GM23338 (cell line): ENCODE measurements at regions not wholly inside any gene's neighbourhood (a gene's known extent, or its start where the extent isn't known, plus 50 kb on each side); places are given as distances from the start of the nearest gene placed in this dataset.

Experiments used
- ATAC-seq: fragments of 200-7000 bp; cut with Tn5 transposase; 3 replicates; pipeline ENCODE4 v1.9.1; 2020
- DNase-seq: peaks from one replicate; pipeline ENCODE4 v3.0.0-alpha.2; 2015; ENCODE audit warnings: low spot score
- H2AFZ ChIP-seq: fragments of 200-600 bp; sonication (generic); 2 replicates; pipeline ENCODE4 v1.8.0; 2016; ENCODE audit warnings: antibody characterized with exemption, mild to moderate bottlenecking, moderate library complexity
- H3F3A ChIP-seq: fragments of 200-600 bp; sonication (generic); replicated peaks from 2 replicates; pipeline ENCODE4 v1.8.0; 2017; ENCODE audit warnings: antibody characterized with exemption, mixed run types, low read depth
- H3K27ac ChIP-seq: fragments of 200-600 bp; sonication (generic); 2 replicates; pipeline ENCODE4 v1.6.1; 2016; ENCODE audit warnings: low read depth
- H3K27me3 ChIP-seq: fragments of 200-600 bp; sonication (generic); 2 replicates; pipeline ENCODE4 v1.8.0; 2016; ENCODE audit warnings: mild to moderate bottlenecking, mixed run types, moderate library complexity; ENCODE audit not compliant: insufficient read depth
- H3K36me3 ChIP-seq: fragments of 200-600 bp; sonication (generic); 2 replicates; pipeline ENCODE4 v1.8.0; 2016; ENCODE audit warnings: mild to moderate bottlenecking; ENCODE audit not compliant: insufficient read depth
- H3K4me1 ChIP-seq: fragments of 200-600 bp; sonication (generic); 2 replicates; pipeline ENCODE4 v1.8.0; 2016; ENCODE audit warnings: mild to moderate bottlenecking, moderate library complexity; ENCODE audit not compliant: insufficient read depth
- H3K4me2 ChIP-seq: fragments of 200-600 bp; sonication (generic); 2 replicates; pipeline ENCODE4 v1.7.1; 2017; ENCODE audit warnings: mixed run types
- H3K4me3 ChIP-seq: fragments of 200-600 bp; sonication (generic); 2 replicates; pipeline ENCODE4 v1.6.1; 2016; ENCODE audit warnings: mixed run types
- H3K79me2 ChIP-seq: fragments of 200-600 bp; sonication (generic); replicated peaks from 2 replicates; pipeline ENCODE4 v1.8.0; 2017; ENCODE audit warnings: mild to moderate bottlenecking; ENCODE audit not compliant: insufficient read depth
- H3K9me2 ChIP-seq: fragments of 200-600 bp; sonication (generic); 2 replicates; pipeline ENCODE4 v1.8.0; 2017; ENCODE audit not compliant: insufficient read depth
- H4K20me1 ChIP-seq: fragments of 200-600 bp; sonication (generic); replicated peaks from 2 replicates; pipeline ENCODE4 v1.8.0; 2017; ENCODE audit warnings: mild to moderate bottlenecking; ENCODE audit not compliant: insufficient read depth
- H3K27ac Mint-ChIP-seq: 2 replicates; pipeline ENCODE4 v1.8.0; 2020; ENCODE audit warnings: inconsistent platforms, mild to moderate bottlenecking, moderate library complexity, mixed read lengths
- H3K27me3 Mint-ChIP-seq: 3 replicates; pipeline ENCODE4 v1.8.0; 2022; ENCODE audit warnings: low read depth, mild to moderate bottlenecking, moderate library complexity, mixed read lengths, inconsistent platforms; ENCODE audit not compliant: insufficient read depth, poor library complexity
- H3K36me3 Mint-ChIP-seq: 3 replicates; pipeline ENCODE4 v1.8.0; 2021; ENCODE audit warnings: low read depth, mild to moderate bottlenecking, inconsistent platforms, moderate library complexity, mixed read lengths
- H3K4me1 Mint-ChIP-seq: 3 replicates; pipeline ENCODE4 v1.8.0; 2020; ENCODE audit warnings: mild to moderate bottlenecking, inconsistent platforms, mixed read lengths
- H3K4me3 Mint-ChIP-seq: 3 replicates; pipeline ENCODE4 v1.8.0; 2021; ENCODE audit warnings: moderate library complexity, mild to moderate bottlenecking, inconsistent platforms, mixed read lengths
- H3K9me3 Mint-ChIP-seq: 3 replicates; pipeline ENCODE4 v1.8.0; 2020; ENCODE audit warnings: moderate library complexity, mild to moderate bottlenecking, inconsistent platforms, mixed read lengths
- CREB1 ChIP-seq: fragments of 250-450 bp; sonication (Bioruptor Pico); IDR thresholded peaks from 2 replicates; pipeline ENCODE4 v1.5.0; 2020; ENCODE audit warnings: low read depth, mild to moderate bottlenecking, moderate library complexity
- EZH2 ChIP-seq: fragments of 200-600 bp; sonication (generic); IDR thresholded peaks from one replicate; pipeline ENCODE4 v1.8.0; 2017; ENCODE audit warnings: antibody characterized with exemption, mild to moderate bottlenecking, low read depth; ENCODE audit not compliant: unreplicated experiment
- EZH2phosphoT487 ChIP-seq: fragments of 200-600 bp; sonication (generic); IDR thresholded peaks from one replicate; pipeline ENCODE4 v1.8.1; 2018; ENCODE audit warnings: antibody characterized with exemption; ENCODE audit not compliant: unreplicated experiment
- JUNB ChIP-seq: IDR thresholded peaks from one replicate; pipeline ENCODE4 v1.6.1; 2016; ENCODE audit warnings: antibody characterized with exemption; ENCODE audit not compliant: unreplicated experiment
- NANOG ChIP-seq: IDR thresholded peaks from 2 replicates; pipeline ENCODE4 v1.6.1; 2016; ENCODE audit warnings: antibody characterized with exemption, borderline replicate concordance
- POLR2AphosphoS5 ChIP-seq: IDR thresholded peaks from 2 replicates; pipeline ENCODE4 v1.6.1; 2016; ENCODE audit warnings: antibody characterized with exemption, low read depth
- STAT1 ChIP-seq: IDR thresholded peaks from one replicate; pipeline ENCODE4 v1.6.1; 2016; ENCODE audit warnings: antibody characterized with exemption; ENCODE audit not compliant: unreplicated experiment
- ZNF114 ChIP-seq: fragments of 250-450 bp; sonication (Bioruptor Pico); IDR thresholded peaks from 2 replicates; pipeline ENCODE4 v1.5.0; 2020; ENCODE audit warnings: mild to moderate bottlenecking, moderate library complexity
- ZNF331 ChIP-seq: fragments of 250-450 bp; sonication (Bioruptor Pico); IDR thresholded peaks from 2 replicates; pipeline ENCODE4 v1.5.0; 2020; ENCODE audit warnings: low read depth, mild to moderate bottlenecking, moderate library complexity
- TF ChIP-seq, protein P1 (sequence below): fragments of 250-450 bp; sonication (Bioruptor Pico); IDR thresholded peaks from 2 replicates; pipeline ENCODE4 v1.5.0; 2020; ENCODE audit warnings: mild to moderate bottlenecking, moderate library complexity
- TF ChIP-seq, protein P2 (sequence below): IDR thresholded peaks from one replicate; pipeline ENCODE4 v1.6.1; 2018; ENCODE audit warnings: antibody characterized with exemption; ENCODE audit not compliant: unreplicated experiment
- TF ChIP-seq, protein P3 (sequence below), 2 experiments: fragments of 200-600 bp in 1 of 2; sonication (generic) in 1 of 2; conservative IDR thresholded peaks; 2 replicates each; pipeline versions ENCODE4 v1.5.1 to v1.6.1; 2016 to 2017; ENCODE audit warnings: antibody characterized with exemption in 2 of 2, low read depth in 2 of 2, mild to moderate bottlenecking in 2 of 2, moderate library complexity in 1 of 2
- TF ChIP-seq, protein P4 (sequence below): IDR thresholded peaks from 2 replicates; pipeline ENCODE4 v1.6.1; 2016; ENCODE audit warnings: antibody characterized with exemption

DNA sequence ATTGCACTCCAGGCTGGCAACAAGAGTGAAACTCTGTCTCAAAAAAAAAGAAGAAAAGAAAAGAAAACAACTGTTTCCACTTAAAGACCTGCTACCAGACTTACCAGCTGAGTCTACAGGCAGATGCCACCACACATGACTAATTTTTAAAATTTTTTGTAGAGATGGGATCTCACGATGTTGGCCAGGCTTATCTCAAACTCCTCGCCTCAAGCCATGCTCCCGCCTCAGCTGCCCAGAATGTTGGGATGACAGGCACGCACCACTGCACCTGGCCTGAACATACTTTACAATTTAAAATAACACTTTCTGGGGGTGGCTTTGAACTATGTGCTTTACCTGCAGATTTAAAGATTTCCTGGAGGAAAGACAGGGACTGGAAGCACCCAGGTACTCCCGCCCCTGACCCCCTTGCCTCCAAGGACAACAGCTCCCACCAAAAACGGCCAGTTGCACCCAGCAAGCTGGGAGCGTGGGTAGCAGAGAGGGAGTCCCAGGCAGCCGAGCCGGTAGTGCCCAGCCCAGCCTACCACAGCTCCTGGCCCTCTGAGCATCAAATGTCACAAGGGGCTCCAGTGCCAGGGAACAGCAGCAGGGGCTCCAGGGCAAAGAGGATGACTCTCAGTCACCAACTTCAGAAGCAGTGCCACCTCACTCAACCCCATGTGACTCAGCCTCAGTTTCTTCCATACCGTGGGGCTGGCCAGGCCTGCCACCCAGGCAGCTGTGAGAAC lies 262.9 kb downstream of the PARN start:
- Histone ChIP-seq H3K4me3 (no peak overlapping the region), H4K20me1 (no peaks in the 10 kb centered on the region), H3K27ac (no peak overlapping the region), H3K27me3 (no peaks in the 10 kb centered on the region), H3K4me1 (no peaks in the 10 kb centered on the region; the same call in 1 of the 2 replicates), H3K79me2 (no peaks in the 10 kb centered on the region), H3K4me2 (no peak overlapping the region), H3F3A (no peaks in the 10 kb centered on the region), H2AFZ (no peak overlapping the region), H3K36me3 (no peaks in the 10 kb centered on the region), H3K9me2 (no peaks in the 10 kb centered on the region)
- peaks cover 12% of the 10 kb centered on the region for H3K4me1 Mint-ChIP-seq
- H3K27me3 Mint-ChIP-seq: peaks cover 12% of the 10 kb centered on the region
- DNase-seq (no peak), ATAC-seq (no peak)
- TF ChIP-seq ZNF331 (CRISPR knock-in tag) (no peak), STAT1 (no peak), CREB1 (CRISPR knock-in tag) (no peak), NANOG (no peak), EZH2 (no peak), JUNB (no peak), ZNF114 (no peak), EZH2phosphoT487 (no peak), POLR2AphosphoS5 (no peak)
- TF ChIP-seq, protein P1, sequence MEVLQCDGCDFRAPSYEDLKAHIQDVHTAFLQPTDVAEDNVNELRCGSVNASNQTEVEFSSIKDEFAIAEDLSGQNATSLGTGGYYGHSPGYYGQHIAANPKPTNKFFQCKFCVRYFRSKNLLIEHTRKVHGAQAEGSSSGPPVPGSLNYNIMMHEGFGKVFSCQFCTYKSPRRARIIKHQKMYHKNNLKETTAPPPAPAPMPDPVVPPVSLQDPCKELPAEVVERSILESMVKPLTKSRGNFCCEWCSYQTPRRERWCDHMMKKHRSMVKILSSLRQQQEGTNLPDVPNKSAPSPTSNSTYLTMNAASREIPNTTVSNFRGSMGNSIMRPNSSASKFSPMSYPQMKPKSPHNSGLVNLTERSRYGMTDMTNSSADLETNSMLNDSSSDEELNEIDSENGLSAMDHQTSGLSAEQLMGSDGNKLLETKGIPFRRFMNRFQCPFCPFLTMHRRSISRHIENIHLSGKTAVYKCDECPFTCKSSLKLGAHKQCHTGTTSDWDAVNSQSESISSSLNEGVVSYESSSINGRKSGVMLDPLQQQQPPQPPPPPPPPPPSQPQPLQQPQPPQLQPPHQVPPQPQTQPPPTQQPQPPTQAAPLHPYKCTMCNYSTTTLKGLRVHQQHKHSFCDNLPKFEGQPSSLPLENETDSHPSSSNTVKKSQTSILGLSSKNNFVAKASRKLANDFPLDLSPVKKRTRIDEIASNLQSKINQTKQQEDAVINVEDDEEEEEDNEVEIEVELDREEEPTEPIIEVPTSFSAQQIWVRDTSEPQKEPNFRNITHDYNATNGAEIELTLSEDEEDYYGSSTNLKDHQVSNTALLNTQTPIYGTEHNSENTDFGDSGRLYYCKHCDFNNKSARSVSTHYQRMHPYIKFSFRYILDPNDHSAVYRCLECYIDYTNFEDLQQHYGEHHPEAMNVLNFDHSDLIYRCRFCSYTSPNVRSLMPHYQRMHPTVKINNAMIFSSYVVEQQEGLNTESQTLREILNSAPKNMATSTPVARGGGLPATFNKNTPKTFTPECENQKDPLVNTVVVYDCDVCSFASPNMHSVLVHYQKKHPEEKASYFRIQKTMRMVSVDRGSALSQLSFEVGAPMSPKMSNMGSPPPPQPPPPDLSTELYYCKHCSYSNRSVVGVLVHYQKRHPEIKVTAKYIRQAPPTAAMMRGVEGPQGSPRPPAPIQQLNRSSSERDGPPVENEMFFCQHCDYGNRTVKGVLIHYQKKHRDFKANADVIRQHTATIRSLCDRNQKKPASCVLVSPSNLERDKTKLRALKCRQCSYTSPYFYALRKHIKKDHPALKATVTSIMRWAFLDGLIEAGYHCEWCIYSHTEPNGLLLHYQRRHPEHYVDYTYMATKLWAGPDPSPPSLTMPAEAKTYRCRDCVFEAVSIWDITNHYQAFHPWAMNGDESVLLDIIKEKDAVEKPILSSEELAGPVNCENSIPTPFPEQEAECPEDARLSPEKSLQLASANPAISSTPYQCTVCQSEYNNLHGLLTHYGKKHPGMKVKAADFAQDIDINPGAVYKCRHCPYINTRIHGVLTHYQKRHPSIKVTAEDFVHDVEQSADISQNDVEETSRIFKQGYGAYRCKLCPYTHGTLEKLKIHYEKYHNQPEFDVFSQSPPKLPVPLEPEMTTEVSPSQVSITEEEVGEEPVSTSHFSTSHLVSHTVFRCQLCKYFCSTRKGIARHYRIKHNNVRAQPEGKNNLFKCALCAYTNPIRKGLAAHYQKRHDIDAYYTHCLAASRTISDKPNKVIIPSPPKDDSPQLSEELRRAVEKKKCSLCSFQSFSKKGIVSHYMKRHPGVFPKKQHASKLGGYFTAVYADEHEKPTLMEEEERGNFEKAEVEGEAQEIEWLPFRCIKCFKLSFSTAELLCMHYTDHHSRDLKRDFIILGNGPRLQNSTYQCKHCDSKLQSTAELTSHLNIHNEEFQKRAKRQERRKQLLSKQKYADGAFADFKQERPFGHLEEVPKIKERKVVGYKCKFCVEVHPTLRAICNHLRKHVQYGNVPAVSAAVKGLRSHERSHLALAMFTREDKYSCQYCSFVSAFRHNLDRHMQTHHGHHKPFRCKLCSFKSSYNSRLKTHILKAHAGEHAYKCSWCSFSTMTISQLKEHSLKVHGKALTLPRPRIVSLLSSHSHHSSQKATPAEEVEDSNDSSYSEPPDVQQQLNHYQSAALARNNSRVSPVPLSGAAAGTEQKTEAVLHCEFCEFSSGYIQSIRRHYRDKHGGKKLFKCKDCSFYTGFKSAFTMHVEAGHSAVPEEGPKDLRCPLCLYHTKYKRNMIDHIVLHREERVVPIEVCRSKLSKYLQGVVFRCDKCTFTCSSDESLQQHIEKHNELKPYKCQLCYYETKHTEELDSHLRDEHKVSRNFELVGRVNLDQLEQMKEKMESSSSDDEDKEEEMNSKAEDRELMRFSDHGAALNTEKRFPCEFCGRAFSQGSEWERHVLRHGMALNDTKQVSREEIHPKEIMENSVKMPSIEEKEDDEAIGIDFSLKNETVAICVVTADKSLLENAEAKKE (CRISPR knock-in tag): no peak
- TF ChIP-seq, protein P2, sequence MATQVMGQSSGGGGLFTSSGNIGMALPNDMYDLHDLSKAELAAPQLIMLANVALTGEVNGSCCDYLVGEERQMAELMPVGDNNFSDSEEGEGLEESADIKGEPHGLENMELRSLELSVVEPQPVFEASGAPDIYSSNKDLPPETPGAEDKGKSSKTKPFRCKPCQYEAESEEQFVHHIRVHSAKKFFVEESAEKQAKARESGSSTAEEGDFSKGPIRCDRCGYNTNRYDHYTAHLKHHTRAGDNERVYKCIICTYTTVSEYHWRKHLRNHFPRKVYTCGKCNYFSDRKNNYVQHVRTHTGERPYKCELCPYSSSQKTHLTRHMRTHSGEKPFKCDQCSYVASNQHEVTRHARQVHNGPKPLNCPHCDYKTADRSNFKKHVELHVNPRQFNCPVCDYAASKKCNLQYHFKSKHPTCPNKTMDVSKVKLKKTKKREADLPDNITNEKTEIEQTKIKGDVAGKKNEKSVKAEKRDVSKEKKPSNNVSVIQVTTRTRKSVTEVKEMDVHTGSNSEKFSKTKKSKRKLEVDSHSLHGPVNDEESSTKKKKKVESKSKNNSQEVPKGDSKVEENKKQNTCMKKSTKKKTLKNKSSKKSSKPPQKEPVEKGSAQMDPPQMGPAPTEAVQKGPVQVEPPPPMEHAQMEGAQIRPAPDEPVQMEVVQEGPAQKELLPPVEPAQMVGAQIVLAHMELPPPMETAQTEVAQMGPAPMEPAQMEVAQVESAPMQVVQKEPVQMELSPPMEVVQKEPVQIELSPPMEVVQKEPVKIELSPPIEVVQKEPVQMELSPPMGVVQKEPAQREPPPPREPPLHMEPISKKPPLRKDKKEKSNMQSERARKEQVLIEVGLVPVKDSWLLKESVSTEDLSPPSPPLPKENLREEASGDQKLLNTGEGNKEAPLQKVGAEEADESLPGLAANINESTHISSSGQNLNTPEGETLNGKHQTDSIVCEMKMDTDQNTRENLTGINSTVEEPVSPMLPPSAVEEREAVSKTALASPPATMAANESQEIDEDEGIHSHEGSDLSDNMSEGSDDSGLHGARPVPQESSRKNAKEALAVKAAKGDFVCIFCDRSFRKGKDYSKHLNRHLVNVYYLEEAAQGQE: no peak
- TF ChIP-seq, protein P3, sequence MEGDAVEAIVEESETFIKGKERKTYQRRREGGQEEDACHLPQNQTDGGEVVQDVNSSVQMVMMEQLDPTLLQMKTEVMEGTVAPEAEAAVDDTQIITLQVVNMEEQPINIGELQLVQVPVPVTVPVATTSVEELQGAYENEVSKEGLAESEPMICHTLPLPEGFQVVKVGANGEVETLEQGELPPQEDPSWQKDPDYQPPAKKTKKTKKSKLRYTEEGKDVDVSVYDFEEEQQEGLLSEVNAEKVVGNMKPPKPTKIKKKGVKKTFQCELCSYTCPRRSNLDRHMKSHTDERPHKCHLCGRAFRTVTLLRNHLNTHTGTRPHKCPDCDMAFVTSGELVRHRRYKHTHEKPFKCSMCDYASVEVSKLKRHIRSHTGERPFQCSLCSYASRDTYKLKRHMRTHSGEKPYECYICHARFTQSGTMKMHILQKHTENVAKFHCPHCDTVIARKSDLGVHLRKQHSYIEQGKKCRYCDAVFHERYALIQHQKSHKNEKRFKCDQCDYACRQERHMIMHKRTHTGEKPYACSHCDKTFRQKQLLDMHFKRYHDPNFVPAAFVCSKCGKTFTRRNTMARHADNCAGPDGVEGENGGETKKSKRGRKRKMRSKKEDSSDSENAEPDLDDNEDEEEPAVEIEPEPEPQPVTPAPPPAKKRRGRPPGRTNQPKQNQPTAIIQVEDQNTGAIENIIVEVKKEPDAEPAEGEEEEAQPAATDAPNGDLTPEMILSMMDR (conservative IDR thresholded peaks at IDR 0.05; ENCODE audit: low read depth in 2 of 2): no peak
- TF ChIP-seq, protein P4, sequence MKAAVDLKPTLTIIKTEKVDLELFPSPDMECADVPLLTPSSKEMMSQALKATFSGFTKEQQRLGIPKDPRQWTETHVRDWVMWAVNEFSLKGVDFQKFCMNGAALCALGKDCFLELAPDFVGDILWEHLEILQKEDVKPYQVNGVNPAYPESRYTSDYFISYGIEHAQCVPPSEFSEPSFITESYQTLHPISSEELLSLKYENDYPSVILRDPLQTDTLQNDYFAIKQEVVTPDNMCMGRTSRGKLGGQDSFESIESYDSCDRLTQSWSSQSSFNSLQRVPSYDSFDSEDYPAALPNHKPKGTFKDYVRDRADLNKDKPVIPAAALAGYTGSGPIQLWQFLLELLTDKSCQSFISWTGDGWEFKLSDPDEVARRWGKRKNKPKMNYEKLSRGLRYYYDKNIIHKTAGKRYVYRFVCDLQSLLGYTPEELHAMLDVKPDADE: no peak
- H3K9me3 Mint-ChIP-seq: no peaks in the 10 kb centered on the region; the same call in 2 of the 3 replicates
- H3K27ac Mint-ChIP-seq: no peak overlapping the region
- no peak overlapping the region for H3K4me3 Mint-ChIP-seq
- no peaks in the 10 kb centered on the region for H3K36me3 Mint-ChIP-seq
